HT1080 (cell line): ENCODE measurements at regions not wholly inside any gene's neighbourhood (a gene's known extent, or its start where the extent isn't known, plus 50 kb on each side); places are given as distances from the start of the nearest gene placed in this dataset.

ENCODE experiments used
- DNase-seq: peaks from one replicate; pipeline ENCODE4 v3.0.0-alpha.2; 2015; ENCODE audit warnings: low read depth

GRCh38 chr1:103254691-103255090 is 146.4 kb upstream of the COL11A1 start:
- DNase-seq: no peak

GRCh38 chr1:103250441-103250861 is 142.1 kb upstream of the COL11A1 start:
- DNase-seq: peak; percentile 35

GRCh38 chr1:103248417-103249102 is 140.2 kb upstream of the COL11A1 start:
- no peak for DNase-seq

DNA sequence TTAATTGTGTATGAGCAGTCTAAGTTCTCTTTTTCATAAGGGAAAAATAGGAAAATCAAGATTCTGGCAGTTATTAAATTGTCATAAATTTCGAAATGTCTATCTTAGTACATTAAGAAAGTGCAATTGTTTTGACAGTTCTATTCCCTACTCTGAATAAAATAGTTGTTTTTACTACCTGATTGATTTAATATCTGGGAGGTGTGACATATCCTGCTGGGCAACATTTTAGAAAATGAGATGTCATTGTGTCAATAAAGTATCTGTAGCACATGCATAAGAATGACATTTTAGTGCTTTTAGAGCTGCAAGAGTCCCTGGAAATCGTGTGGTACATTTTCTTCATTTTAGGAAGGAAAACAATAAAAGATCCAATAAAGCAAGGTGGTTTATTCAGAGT is 139.2 kb upstream of the COL11A1 start:
- DNase-seq: no peak

- DNase-seq: no peak
These were observed 135.2 kb upstream of the COL11A1 start for GRCh38 chr1:103243481-103243880.

DNA sequence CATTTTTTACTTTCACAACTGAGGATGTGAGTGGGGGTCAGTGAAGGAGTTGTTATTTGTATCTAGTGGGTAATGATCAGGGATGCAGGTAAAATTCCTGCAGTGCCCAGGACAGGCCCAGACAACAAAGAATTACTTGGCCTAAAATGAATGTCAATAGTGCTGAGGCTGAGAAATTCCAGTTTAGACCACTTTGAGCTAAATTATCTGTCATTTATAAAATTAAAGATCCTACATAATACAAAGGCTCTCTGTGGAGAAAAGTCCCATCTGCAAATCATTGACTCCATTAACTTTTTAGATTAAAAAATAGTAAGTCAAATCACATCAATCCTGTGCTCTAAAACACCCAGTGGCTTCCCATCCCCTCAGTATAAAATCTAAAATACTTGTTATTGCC is 130.7 kb upstream of the COL11A1 start:
- no peak for DNase-seq

DNA sequence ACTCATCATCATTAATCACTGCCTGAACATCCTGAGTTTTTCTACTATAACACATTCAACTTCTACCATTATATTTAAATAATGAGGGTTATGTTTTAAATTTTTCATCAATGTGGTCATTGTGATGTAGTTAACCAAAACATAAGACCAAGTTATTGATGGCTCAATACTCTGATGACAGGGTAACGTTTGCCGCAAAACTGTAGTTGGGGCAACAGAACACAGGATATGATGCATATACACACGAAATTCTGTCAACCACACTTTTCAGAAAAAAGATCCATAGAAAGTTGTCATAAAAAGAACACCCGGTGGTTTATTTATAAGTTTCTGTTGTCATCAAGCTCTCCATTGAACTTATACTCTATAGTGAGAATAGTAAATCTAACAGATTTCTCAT is 121.7 kb upstream of the COL11A1 start:
- peak; percentile 26 for DNase-seq

DNA sequence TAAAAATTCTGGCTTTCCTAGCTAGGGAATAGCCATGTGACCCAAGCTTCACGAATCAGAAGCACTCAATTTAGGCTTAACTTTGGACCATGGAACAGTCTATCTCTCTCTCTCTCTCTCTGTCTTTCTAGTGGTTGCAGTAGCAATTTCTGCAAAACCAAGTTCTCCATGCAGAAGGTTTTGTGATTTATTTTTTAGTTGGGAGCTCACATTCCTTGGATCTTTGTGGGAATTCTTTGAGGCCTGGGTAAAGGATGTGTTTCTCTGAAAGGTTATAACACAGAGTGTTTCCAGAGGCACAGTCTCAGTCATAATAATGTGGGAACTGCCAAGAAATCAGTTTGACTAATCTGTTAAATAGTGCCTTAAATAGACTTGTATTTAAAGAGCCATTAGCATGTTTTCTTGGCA is 112.3 kb upstream of the COL11A1 start:
- DNase-seq: peak; percentile 2

DNA sequence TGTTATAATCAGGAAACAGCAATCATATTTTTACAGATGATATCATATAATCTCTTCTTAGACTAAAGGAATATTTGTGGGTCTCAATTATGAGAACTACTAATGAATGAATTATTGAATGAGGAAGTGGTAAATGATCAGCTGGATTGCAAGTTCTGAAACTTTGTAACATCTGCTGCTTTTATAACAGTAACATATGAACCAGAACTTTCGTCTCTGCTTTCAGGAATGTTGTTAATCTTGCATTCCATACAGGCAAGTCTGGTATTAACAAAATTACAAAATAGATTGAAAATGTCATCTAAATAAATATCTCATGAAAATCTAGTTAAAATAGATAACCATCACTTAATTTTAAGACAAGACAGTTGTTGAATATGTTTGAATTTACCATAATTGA is 110.5 kb upstream of the COL11A1 start:
- DNase-seq: no peak

GRCh38 chr1:103218369-103218768 is 110.0 kb upstream of the COL11A1 start:
- no peak for DNase-seq

DNA sequence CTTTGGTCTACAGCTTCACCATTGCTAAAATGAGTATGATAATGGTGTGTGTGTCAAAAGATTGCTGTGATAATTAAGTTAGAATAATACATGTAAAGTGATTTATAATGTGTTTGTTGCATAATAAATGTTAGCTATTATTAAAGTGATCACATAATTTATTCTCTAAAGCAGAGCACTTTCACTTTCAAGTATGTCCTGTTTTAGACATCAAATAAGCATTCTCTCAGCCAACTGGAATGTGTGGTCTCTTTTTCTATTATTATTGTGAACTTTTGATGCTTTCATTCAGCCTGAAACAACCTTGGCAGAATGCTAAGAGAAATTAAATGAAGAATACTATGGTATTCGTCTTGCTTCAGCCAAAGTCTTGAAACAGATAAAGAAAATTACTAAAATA is 102.8 kb upstream of the COL11A1 start:
- no peak for DNase-seq

- DNase-seq: no peak
These were observed 100.5 kb upstream of the COL11A1 start for GRCh38 chr1:103208844-103209243.

DNA sequence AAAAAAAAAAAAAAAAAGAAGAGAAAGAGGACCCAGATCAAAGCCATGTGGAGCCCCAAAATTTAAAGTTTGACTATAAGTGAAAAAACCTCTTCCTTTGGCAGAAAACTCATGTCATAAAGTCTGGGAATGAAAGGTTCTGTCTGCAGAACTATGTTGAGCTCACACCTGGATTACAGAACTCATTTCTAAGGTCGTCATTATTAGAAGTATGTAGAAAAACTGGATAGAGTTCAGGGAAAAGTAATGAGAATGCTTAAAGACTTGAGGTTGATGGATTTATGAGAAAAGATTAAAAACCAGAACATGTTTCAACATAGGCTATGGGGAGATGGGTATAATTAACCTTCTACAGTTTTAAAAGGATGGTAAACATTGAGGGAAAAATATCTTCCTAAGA is 90.7 kb upstream of the COL11A1 start:
- no peak for DNase-seq

DNA sequence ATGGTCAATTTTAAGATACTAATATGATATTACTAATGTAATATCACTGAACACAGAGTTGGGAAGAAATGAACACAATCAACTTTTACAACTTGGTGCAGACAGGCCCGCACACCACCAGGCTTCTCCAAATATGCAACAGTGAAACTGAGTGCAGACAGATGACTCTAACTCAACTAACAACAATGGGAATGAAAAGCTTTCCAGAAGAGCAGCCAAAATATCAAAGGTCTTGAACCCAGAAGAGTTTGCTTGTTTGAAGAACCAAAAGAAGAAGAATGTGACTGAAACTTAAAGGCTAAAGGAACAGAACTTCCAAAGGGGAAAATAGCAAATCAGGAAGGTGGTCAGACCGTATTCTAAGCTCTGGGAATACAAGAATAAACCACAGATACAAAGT is 89.8 kb upstream of the COL11A1 start:
- DNase-seq: no peak

DNA sequence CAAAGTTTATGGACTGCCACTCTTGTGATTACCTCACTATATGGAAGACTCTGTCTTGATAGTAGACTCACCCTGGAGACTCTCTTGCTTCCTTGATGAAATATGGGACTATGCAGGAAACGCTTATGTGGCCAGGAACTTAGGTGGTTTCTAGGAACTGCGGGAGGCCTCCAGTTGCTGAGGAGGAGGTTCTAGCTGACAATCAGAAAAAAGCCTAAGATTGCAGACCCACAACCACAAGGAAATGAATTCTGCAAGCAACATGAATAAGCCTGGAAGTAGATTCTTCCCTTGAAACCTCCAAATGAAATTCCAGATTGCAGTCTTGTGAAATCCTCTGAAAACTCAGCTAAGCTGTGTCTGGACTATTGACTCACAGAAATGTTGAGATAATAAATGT is 88.9 kb upstream of the COL11A1 start:
- DNase-seq: peak; percentile 69

DNA sequence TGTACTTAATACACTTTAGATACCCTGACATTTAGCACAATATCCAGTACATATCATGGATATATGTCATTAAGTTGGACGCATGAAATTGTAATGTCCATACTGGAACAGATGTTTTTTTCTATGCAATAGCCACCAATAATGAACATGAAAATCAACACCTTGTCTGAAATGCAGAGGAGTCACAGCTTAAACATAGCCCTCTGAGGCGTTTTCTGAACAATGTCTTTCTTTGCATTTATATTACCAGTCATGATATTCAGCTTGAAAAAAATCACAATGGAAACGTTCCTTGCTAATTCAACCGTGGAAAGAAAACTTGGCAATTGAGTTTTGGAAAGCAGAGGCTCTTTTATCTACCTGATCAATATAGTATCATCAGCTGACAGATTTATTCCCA is 86.7 kb upstream of the COL11A1 start:
- no peak for DNase-seq

DNA sequence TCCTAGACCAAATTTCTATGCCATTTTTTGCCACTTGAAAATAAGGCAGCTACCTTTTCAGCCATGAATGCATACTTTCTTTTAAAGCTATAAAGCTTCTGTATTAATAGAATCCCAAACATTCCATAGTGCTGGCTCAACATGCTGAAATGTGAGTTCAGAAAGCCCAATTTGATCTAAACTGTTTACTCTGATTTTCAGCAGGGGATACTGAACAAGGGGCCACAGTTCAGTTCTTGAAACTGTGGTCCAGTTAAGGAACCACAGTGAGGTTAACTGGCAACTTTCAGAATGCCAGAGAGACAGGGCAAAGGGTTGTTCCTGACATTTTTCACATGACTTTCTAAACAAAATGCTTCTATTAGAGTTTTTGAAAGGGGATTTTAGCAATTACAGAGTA is 85.7 kb upstream of the COL11A1 start:
- no peak for DNase-seq

GRCh38 chr1:103191327-103191726 is 83.0 kb upstream of the COL11A1 start:
- no peak for DNase-seq

DNA sequence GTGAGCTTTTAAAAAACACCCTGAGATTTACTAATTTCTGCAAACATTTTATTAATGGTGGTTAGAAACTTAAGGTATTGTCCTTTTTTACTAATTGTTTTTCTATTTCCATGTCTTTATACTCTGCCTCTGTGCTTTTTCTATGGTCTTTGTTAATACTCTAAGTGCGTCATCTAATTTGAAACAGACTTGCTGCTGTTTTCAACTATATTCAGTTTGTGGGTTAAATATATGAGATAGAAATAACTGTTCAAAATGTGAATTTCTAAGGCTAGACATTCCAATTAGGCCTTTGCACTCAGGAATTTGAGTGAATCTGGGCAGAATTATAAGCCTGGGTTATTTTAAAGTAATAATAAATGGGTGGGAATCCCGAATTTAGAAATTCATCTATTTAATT is 82.4 kb upstream of the COL11A1 start:
- no peak for DNase-seq

DNA sequence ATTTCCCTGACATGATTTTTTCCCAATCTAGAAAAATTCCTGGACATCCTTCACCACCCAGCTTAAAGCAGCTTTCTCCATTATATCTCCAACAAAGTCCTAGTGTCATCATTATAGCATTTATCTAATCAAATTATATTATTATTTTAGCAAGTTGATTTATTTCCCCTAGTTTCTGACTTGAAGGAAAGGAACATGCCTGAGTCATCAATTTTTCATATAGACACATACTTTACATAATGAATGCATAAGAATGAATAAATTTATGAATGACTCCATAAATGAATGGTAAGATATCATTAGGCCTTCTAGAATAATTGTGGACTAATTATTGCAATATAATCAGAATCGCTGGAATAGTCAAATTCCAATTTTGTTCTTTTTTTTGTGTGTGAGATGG is 79.4 kb upstream of the COL11A1 start:
- no peak for DNase-seq

- DNase-seq: peak; percentile 74
These were observed 72.3 kb upstream of the COL11A1 start for GRCh38 chr1:103180660-103181059.

GRCh38 chr1:103177108-103177775 is 68.9 kb upstream of the COL11A1 start:
- DNase-seq: no peak

GRCh38 chr1:103171041-103171590 is 62.8 kb upstream of the COL11A1 start:
- no peak for DNase-seq
